Osteocyte (in vitro differentiated cells): ENCODE measurements at regions not wholly inside any gene's neighbourhood (a gene's known extent, or its start where the extent isn't known, plus 50 kb on each side); places are given as distances from the start of the nearest gene placed in this dataset.

ENCODE experiments used
- DNase-seq: peaks from one replicate; pipeline ENCODE4 v3.0.0; 2021; ENCODE audit warnings: mixed read lengths; ENCODE audit not compliant: unreplicated experiment; ENCODE audit errors: extremely low spot score
- H3K27ac Mint-ChIP-seq: one replicate; pipeline ENCODE4 v1.8.0; 2021; ENCODE audit warnings: mild to moderate bottlenecking, mixed read lengths; ENCODE audit not compliant: unreplicated experiment
- H3K27me3 Mint-ChIP-seq: one replicate; pipeline ENCODE4 v1.8.0; 2021; ENCODE audit warnings: mixed read lengths; ENCODE audit not compliant: unreplicated experiment
- H3K36me3 Mint-ChIP-seq: one replicate; pipeline ENCODE4 v1.8.0; 2021; ENCODE audit warnings: mixed read lengths; ENCODE audit not compliant: unreplicated experiment
- H3K4me1 Mint-ChIP-seq: one replicate; pipeline ENCODE4 v1.8.0; 2021; ENCODE audit warnings: mixed read lengths; ENCODE audit not compliant: unreplicated experiment
- H3K4me3 Mint-ChIP-seq: one replicate; pipeline ENCODE4 v1.8.0; 2021; ENCODE audit warnings: mild to moderate bottlenecking, moderate library complexity, mixed read lengths; ENCODE audit not compliant: unreplicated experiment
- H3K9me3 Mint-ChIP-seq: one replicate; pipeline ENCODE4 v1.8.0; 2021; ENCODE audit warnings: mixed read lengths; ENCODE audit not compliant: unreplicated experiment
- CTCF ChIP-seq: fragments of 200-600 bp; sonication (generic); IDR thresholded peaks from 2 replicates; pipeline ENCODE4 v1.5.0; 2021; ENCODE audit warnings: antibody characterized with exemption, mild to moderate bottlenecking, moderate library complexity

GRCh38 chr14:49508124-49508523 is 78.1 kb downstream of the RPS29 start:
- TF ChIP-seq CTCF: no peak
- H3K4me1 Mint-ChIP-seq: peaks cover 19% of the 10 kb centered on the region
- DNase-seq: no peak
- no peak overlapping the region for H3K27ac Mint-ChIP-seq
- H3K9me3 Mint-ChIP-seq: peaks cover 5% of the 10 kb centered on the region
- no peaks in the 10 kb centered on the region for H3K36me3 Mint-ChIP-seq
- no peak overlapping the region for H3K4me3 Mint-ChIP-seq
- peaks cover 32% of the 10 kb centered on the region for H3K27me3 Mint-ChIP-seq

GRCh38 chr14:49506650-49507049 is 79.5 kb downstream of the RPS29 start:
- Mint-ChIP-seq H3K4me1 (peaks cover 5% of the 10 kb centered on the region), H3K9me3 (peaks cover 5% of the 10 kb centered on the region), H3K36me3 (no peaks in the 10 kb centered on the region), H3K27me3 (peaks cover 39% of the 10 kb centered on the region), H3K4me3 (no peak overlapping the region), H3K27ac (no peak overlapping the region)
- no peak for TF ChIP-seq CTCF
- DNase-seq: no peak

- H3K9me3 Mint-ChIP-seq: peaks cover 5% of the 10 kb centered on the region
- no peak for DNase-seq
- no peaks in the 10 kb centered on the region for H3K4me1 Mint-ChIP-seq
- no peaks in the 10 kb centered on the region for H3K36me3 Mint-ChIP-seq
- no peak for TF ChIP-seq CTCF
- peaks cover 46% of the 10 kb centered on the region for H3K27me3 Mint-ChIP-seq
- H3K4me3 Mint-ChIP-seq: no peak overlapping the region
- H3K27ac Mint-ChIP-seq: no peak overlapping the region
These were observed 81.0 kb downstream of the RPS29 start for GRCh38 chr14:49505041-49505766.

- no peaks in the 10 kb centered on the region for H3K36me3 Mint-ChIP-seq
- peaks cover 57% of the 10 kb centered on the region for H3K27me3 Mint-ChIP-seq
- no peaks in the 10 kb centered on the region for H3K9me3 Mint-ChIP-seq
- no peak overlapping the region for H3K4me3 Mint-ChIP-seq
- DNase-seq: no peak
- no peaks in the 10 kb centered on the region for H3K4me1 Mint-ChIP-seq
- H3K27ac Mint-ChIP-seq: no peak overlapping the region
- peak; percentile 82 for TF ChIP-seq CTCF
These were observed 88.3 kb downstream of the RPS29 start for GRCh38 chr14:49497725-49498348.

- no peak for DNase-seq
- Mint-ChIP-seq H3K4me3 (no peak overlapping the region), H3K9me3 (no peaks in the 10 kb centered on the region), H3K36me3 (no peaks in the 10 kb centered on the region), H3K27me3 (peaks cover 61% of the 10 kb centered on the region), H3K4me1 (no peaks in the 10 kb centered on the region), H3K27ac (no peak overlapping the region)
- TF ChIP-seq CTCF: no peak
These were observed 88.9 kb downstream of the RPS29 start for GRCh38 chr14:49497267-49497666.
